GM23248 (cell line): ENCODE measurements at regions not wholly inside any gene's neighbourhood (a gene's known extent, or its start where the extent isn't known, plus 50 kb on each side); places are given as distances from the start of the nearest gene placed in this dataset.

Experiments
- DNase-seq: peaks from one replicate; pipeline ENCODE4 v3.0.0-alpha.2; 2015
- H2AFZ ChIP-seq: fragments of 200-600 bp; sonication (generic); 2 replicates; pipeline ENCODE4 v1.6.1; 2016; ENCODE audit warnings: antibody characterized with exemption
- H3F3A ChIP-seq: fragments of 200-600 bp; sonication (generic); 2 replicates; pipeline ENCODE4 v1.6.1; 2016; ENCODE audit warnings: mild to moderate bottlenecking, antibody characterized with exemption, mixed run types; ENCODE audit not compliant: insufficient read depth
- H3K27ac ChIP-seq: fragments of 200-600 bp; sonication (generic); 2 replicates; pipeline ENCODE4 v1.5.1; 2016; ENCODE audit warnings: mild to moderate bottlenecking
- H3K27me3 ChIP-seq: fragments of 200-600 bp; sonication (generic); replicated peaks from 2 replicates; pipeline ENCODE4 v1.6.1; 2016; ENCODE audit warnings: mild to moderate bottlenecking; ENCODE audit not compliant: insufficient read depth
- H3K36me3 ChIP-seq: fragments of 200-600 bp; sonication (generic); 2 replicates; pipeline ENCODE4 v1.6.1; 2016; ENCODE audit warnings: low read depth, mild to moderate bottlenecking
- H3K4me1 ChIP-seq: fragments of 200-600 bp; sonication (generic); 2 replicates; pipeline ENCODE4 v1.6.1; 2016; ENCODE audit warnings: mild to moderate bottlenecking; ENCODE audit not compliant: insufficient read depth
- H3K4me2 ChIP-seq: fragments of 200-600 bp; sonication (generic); one replicate; pipeline ENCODE4 v1.6.1; 2016; ENCODE audit warnings: mild to moderate bottlenecking; ENCODE audit not compliant: unreplicated experiment
- H3K4me3 ChIP-seq: fragments of 200-600 bp; sonication (generic); 2 replicates; pipeline ENCODE4 v1.5.1; 2016; ENCODE audit warnings: mild to moderate bottlenecking
- H3K79me2 ChIP-seq: fragments of 200-600 bp; sonication (generic); 2 replicates; pipeline ENCODE4 v1.6.1; 2016; ENCODE audit warnings: mild to moderate bottlenecking; ENCODE audit not compliant: insufficient read depth
- H3K9ac ChIP-seq: fragments of 200-600 bp; sonication (generic); 2 replicates; pipeline ENCODE4 v1.6.1; 2016; ENCODE audit warnings: mild to moderate bottlenecking
- H3K9me2 ChIP-seq: fragments of 200-600 bp; sonication (generic); 2 replicates; pipeline ENCODE4 v1.6.1; 2016; ENCODE audit warnings: mixed run types, mild to moderate bottlenecking, moderate library complexity; ENCODE audit not compliant: insufficient read depth
- H3K9me3 ChIP-seq: fragments of 200-600 bp; sonication (generic); one replicate; pipeline ENCODE4 v1.6.1; 2017; ENCODE audit warnings: low read depth
- H4K20me1 ChIP-seq: fragments of 200-600 bp; sonication (generic); 2 replicates; pipeline ENCODE4 v1.6.0; 2016; ENCODE audit not compliant: insufficient read depth
- EZH2 ChIP-seq: fragments of 200-600 bp; sonication (generic); IDR thresholded peaks from 2 replicates; pipeline ENCODE4 v1.6.1; 2018; ENCODE audit warnings: antibody characterized with exemption, mild to moderate bottlenecking; ENCODE audit not compliant: insufficient read depth, poor library complexity, severe bottlenecking
- EZH2phosphoT487 ChIP-seq: fragments of 200-600 bp; sonication (generic); IDR thresholded peaks from 2 replicates; pipeline ENCODE4 v1.6.1; 2018; ENCODE audit warnings: antibody characterized with exemption, moderate library complexity, mild to moderate bottlenecking, low read depth; ENCODE audit not compliant: insufficient read depth
- WGBS, 2 experiments: methylation state at CpG; one replicate each; pipeline ENCODE4 v1.1.6; 2015 to 2017; ENCODE audit warnings: low lambda C conversion rate in 2 of 2, low coverage in 1 of 2; ENCODE audit errors: missing lambda C conversion rate in 2 of 2; 5-methylcytosine and 5-hydroxymethylcytosine counted together
- in situ Hi-C: fragments of 300-500 bp; cut with MboI; formaldehyde crosslinking; loops from 2 replicates; pipeline ENCODE4 v1.15.0; 2020

DNA sequence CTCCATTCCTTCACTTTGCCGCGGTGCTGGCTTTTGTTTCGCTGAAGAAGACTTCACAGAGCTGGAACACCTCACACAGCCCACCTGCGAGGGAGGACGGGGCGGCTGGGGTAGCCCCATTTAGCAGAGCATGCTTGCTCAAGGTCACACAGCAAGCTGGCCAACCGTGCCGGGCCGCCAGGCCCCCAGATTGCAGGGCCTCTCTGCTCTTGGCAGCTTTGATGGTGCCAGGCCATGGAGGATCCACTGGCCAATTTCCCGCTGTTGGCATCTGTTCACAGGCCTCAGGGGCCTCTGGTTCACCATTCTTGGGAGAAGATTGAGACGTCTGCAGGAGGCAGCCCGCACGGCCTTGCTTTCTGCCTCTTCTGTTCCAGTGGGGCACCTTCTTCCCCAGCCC, 77.9 kb upstream of the LINGO1 start:
- no peaks in the 10 kb centered on the region for H3F3A ChIP-seq
- WGBS, 2 experiments: 55 to 58% methylated on average over 10 to 13 of the region's 13 CpGs
- H3K4me1 ChIP-seq: no peaks in the 10 kb centered on the region
- H3K9ac ChIP-seq: no peak overlapping the region
- H3K4me3 ChIP-seq: no peak overlapping the region
- no peaks in the 10 kb centered on the region for H3K9me3 ChIP-seq
- no peak for DNase-seq
- in situ Hi-C loops: no loop called here
- H3K27me3 ChIP-seq: peaks cover 8% of the 10 kb centered on the region
- H2AFZ ChIP-seq: no peak overlapping the region
- no peaks in the 10 kb centered on the region for H3K36me3 ChIP-seq
- H4K20me1 ChIP-seq: no peaks in the 10 kb centered on the region
- H3K9me2 ChIP-seq: no peaks in the 10 kb centered on the region
- no peak overlapping the region for H3K4me2 ChIP-seq
- no peak for TF ChIP-seq EZH2
- TF ChIP-seq EZH2phosphoT487: no peak
- H3K79me2 ChIP-seq: no peaks in the 10 kb centered on the region
- no peak overlapping the region for H3K27ac ChIP-seq

GRCh38 chr15:77710206-77710605, 77.5 kb upstream of the LINGO1 start:
- Histone ChIP-seq H3K9me3 (no peaks in the 10 kb centered on the region), H2AFZ (no peak overlapping the region), H3K9me2 (no peaks in the 10 kb centered on the region), H3K79me2 (no peaks in the 10 kb centered on the region), H3K4me3 (no peak overlapping the region), H3K4me2 (no peak overlapping the region), H3K27me3 (peaks cover 6% of the 10 kb centered on the region), H3F3A (no peaks in the 10 kb centered on the region), H3K27ac (no peak overlapping the region), H3K4me1 (no peaks in the 10 kb centered on the region), H3K36me3 (no peaks in the 10 kb centered on the region), H4K20me1 (no peaks in the 10 kb centered on the region), H3K9ac (no peak overlapping the region)
- 27 to 41% methylated on average over 10 of the region's 10 CpGs for WGBS, 2 experiments
- in situ Hi-C loops: no loop called here
- DNase-seq: no peak
- TF ChIP-seq EZH2: no peak
- no peak for TF ChIP-seq EZH2phosphoT487

GRCh38 chr15:77709135-77709886, 76.6 kb upstream of the LINGO1 start:
- no peaks in the 10 kb centered on the region for H3K9me2 ChIP-seq
- no peak overlapping the region for H3K4me3 ChIP-seq
- peaks cover 2% of the 10 kb centered on the region; the same call in 1 of the 2 replicates for H3K27me3 ChIP-seq
- no peaks in the 10 kb centered on the region for H3K79me2 ChIP-seq
- 43 to 57% methylated on average over 10 of the region's 10 CpGs for WGBS, 2 experiments
- no peak overlapping the region for H2AFZ ChIP-seq
- H4K20me1 ChIP-seq: no peaks in the 10 kb centered on the region
- no peak for TF ChIP-seq EZH2phosphoT487
- no peak for DNase-seq
- no peak overlapping the region for H3K9ac ChIP-seq
- no peaks in the 10 kb centered on the region for H3F3A ChIP-seq
- H3K9me3 ChIP-seq: no peaks in the 10 kb centered on the region
- no peaks in the 10 kb centered on the region for H3K4me1 ChIP-seq
- in situ Hi-C loops: no loop called here
- no peaks in the 10 kb centered on the region for H3K36me3 ChIP-seq
- H3K4me2 ChIP-seq: no peak overlapping the region
- H3K27ac ChIP-seq: no peak overlapping the region

DNA sequence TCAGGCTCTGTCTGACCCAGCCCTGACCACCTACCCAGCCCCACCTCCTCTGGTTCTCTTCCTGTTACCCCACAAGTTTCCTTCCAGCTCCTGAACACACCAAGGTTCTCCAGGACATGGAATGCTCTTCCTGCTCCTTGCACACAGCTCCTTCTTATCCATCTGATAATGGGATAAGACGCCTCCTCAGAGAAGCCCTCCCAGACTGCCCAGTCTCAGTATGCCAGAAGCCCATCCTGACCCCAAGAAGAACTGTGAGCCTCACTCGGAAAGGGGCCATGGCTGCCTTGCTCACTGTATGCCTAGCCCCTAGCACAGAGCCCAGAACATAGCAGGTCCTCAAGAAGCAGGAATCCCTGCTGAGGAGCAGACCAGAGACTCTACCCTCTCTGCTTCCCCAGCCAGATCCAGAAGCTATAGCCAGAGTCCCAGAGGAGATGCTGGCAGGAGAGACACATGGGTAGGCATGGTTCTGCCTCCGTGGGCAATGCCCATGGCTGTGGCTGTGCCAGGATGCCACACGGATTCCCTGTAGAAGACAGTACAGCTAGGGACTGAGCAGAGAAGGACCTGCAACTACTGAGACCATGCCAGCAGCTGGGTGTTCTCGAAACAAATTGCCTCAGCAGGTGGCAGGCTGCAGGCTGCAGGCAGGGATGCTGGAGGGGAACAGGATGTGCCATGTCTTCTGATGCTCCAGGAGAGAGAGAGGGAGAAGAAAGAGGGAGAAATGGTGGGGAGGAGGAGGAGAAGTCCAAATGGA, 74.0 kb upstream of the LINGO1 start:
- no peak overlapping the region for H3K9ac ChIP-seq
- no peaks in the 10 kb centered on the region for H3K9me3 ChIP-seq
- peaks cover 2% of the 10 kb centered on the region; the same call in 1 of the 2 replicates for H3K27me3 ChIP-seq
- no peak overlapping the region for H3K4me2 ChIP-seq
- H2AFZ ChIP-seq: no peak overlapping the region
- H3K79me2 ChIP-seq: no peaks in the 10 kb centered on the region
- WGBS, 2 experiments: 12 to 18% methylated on average over 5 of the region's 5 CpGs
- H3K9me2 ChIP-seq: no peaks in the 10 kb centered on the region
- no peaks in the 10 kb centered on the region for H3F3A ChIP-seq
- no peak for TF ChIP-seq EZH2
- TF ChIP-seq EZH2phosphoT487: no peak
- H3K27ac ChIP-seq: no peak overlapping the region
- in situ Hi-C loops: no loop called here
- H3K4me3 ChIP-seq: no peak overlapping the region
- no peaks in the 10 kb centered on the region for H3K36me3 ChIP-seq
- H4K20me1 ChIP-seq: no peaks in the 10 kb centered on the region
- H3K4me1 ChIP-seq: no peaks in the 10 kb centered on the region
- no peak for DNase-seq
